SK-N-SH (cell line): ENCODE measurements at regions not wholly inside any gene's neighbourhood (a gene's known extent, or its start where the extent isn't known, plus 50 kb on each side); places are given as distances from the start of the nearest gene placed in this dataset.

Experiments
- CTCF ChIA-PET: fragments of 300-600, 350-600 bp; formaldehyde crosslinking; extraction: SDS; loops from one replicate; lab custom pipeline; 2021; lab: Yijun Ruan, JAX
- POLR2A ChIA-PET: fragments of 350-600 bp; sonication (Branson Sonifier 250); formaldehyde crosslinking; extraction: SDS; loops from one replicate; lab custom pipeline; 2020; ENCODE audit warnings: antibody characterized with exemption, inconsistent platforms; lab: Yijun Ruan, JAX
- DNase-seq: peaks from one replicate; pipeline ENCODE4 v3.0.0; 2012
- H2AFZ ChIP-seq: fragments of 200-600 bp; sonication (generic); 2 replicates; pipeline ENCODE4 v1.8.1; 2016; ENCODE audit warnings: antibody characterized with exemption, mild to moderate bottlenecking, low read depth
- H3F3A ChIP-seq: fragments of 200-600 bp; sonication (generic); replicated peaks from 2 replicates; pipeline ENCODE3; 2016; ENCODE audit warnings: antibody characterized with exemption, mild to moderate bottlenecking; ENCODE audit not compliant: insufficient read depth
- H3K27ac ChIP-seq, 2 experiments: fragments of 200-500 bp in 1 of 2; fragments of 200-600 bp in 1 of 2; sonication (Bioruptor generic) in 1 of 2; sonication (generic), shearing (Covaris generic) in 1 of 2; 2 replicates each; pipeline versions ENCODE4 v1.5.1 to v1.6.1; 2014 to 2016; ENCODE audit warnings: low read depth in 2 of 2, inconsistent platforms in 1 of 2, low read length in 1 of 2, mild to moderate bottlenecking in 1 of 2, mixed read lengths in 1 of 2
- H3K27me3 ChIP-seq: fragments of 200-600 bp; sonication (generic), shearing (Covaris generic); 2 replicates; pipeline ENCODE4 v1.6.1; 2016; ENCODE audit warnings: mixed run types; ENCODE audit not compliant: insufficient read depth
- H3K36me3 ChIP-seq, 2 experiments: fragments of 200-500 bp in 1 of 2; fragments of 200-600 bp in 1 of 2; sonication (Bioruptor generic) in 1 of 2; sonication (generic) in 1 of 2; replicated peaks in 1 of 2; 2 replicates each; pipeline versions ENCODE3 to v1.5.1; 2014 to 2016; ENCODE audit warnings: low read length in 1 of 2, mild to moderate bottlenecking in 1 of 2; ENCODE audit not compliant: insufficient read depth in 2 of 2, control insufficient read depth in 1 of 2
- H3K4me1 ChIP-seq, 2 experiments: fragments of 200-500 bp in 1 of 2; fragments of 200-600 bp in 1 of 2; sonication (Bioruptor generic) in 1 of 2; sonication (generic), shearing (Covaris generic) in 1 of 2; 2 replicates each; pipeline versions ENCODE4 v1.5.1 to v1.6.1; 2014 to 2016; ENCODE audit warnings: low read depth in 1 of 2, low read length in 1 of 2, mixed run types in 1 of 2; ENCODE audit not compliant: insufficient read depth in 2 of 2, control insufficient read depth in 1 of 2
- H3K4me2 ChIP-seq: fragments of 200-600 bp; sonication (generic), shearing (Covaris generic); 2 replicates; pipeline ENCODE4 v1.6.1; 2017; ENCODE audit warnings: mixed run types
- H3K4me3 ChIP-seq, 2 experiments: fragments of 200-500 bp in 1 of 2; fragments of 200-600 bp in 1 of 2; sonication (Bioruptor generic) in 1 of 2; sonication (generic), shearing (Covaris generic) in 1 of 2; 2 replicates each; pipeline versions ENCODE4 v1.5.1 to v1.8.1; 2014 to 2016; ENCODE audit warnings: low read depth in 2 of 2, inconsistent platforms in 1 of 2, low read length in 1 of 2, mild to moderate bottlenecking in 1 of 2, mixed read lengths in 1 of 2, moderate library complexity in 1 of 2
- H3K79me2 ChIP-seq: fragments of 200-600 bp; sonication (generic); 2 replicates; pipeline ENCODE4 v1.8.1; 2017; ENCODE audit warnings: mild to moderate bottlenecking; ENCODE audit not compliant: insufficient read depth
- H3K9ac ChIP-seq: fragments of 200-600 bp; sonication (generic); 2 replicates; pipeline ENCODE4 v1.6.1; 2017; ENCODE audit warnings: mixed run types
- H3K9me2 ChIP-seq: fragments of 200-600 bp; sonication (generic); 2 replicates; pipeline ENCODE4 v1.6.1; 2017; ENCODE audit warnings: mixed run types
- H3K9me3 ChIP-seq: fragments of 200-600 bp; sonication (generic); 2 replicates; pipeline ENCODE4 v1.6.1; 2017; ENCODE audit warnings: mixed run types, mild to moderate bottlenecking, moderate library complexity
- H4K20me1 ChIP-seq: fragments of 200-600 bp; sonication (generic); 2 replicates; pipeline ENCODE4 v1.6.1; 2017; ENCODE audit warnings: mild to moderate bottlenecking, mixed run types; ENCODE audit not compliant: insufficient read depth
- CHD2 ChIP-seq: fragments of 150-350 bp; IDR thresholded peaks from 2 replicates; pipeline ENCODE4 v1.6.1; 2018; ENCODE audit warnings: low read length; ENCODE audit not compliant: partially characterized antibody
- CTCF ChIP-seq: fragments of 200-600 bp; sonication (generic); IDR thresholded peaks from 2 replicates; pipeline ENCODE4 v1.6.1; 2017; ENCODE audit warnings: antibody characterized with exemption, mild to moderate bottlenecking, moderate library complexity
- EP300 ChIP-seq, 2 experiments: IDR thresholded peaks; 2 replicates each; pipeline versions ENCODE4 v1.4.0 to v1.6.1; 2012; ENCODE audit warnings: borderline replicate concordance in 1 of 2, low read depth in 1 of 2, low read length in 1 of 2
- EZH2phosphoT487 ChIP-seq: fragments of 200-600 bp; sonication (generic); IDR thresholded peaks from 2 replicates; pipeline ENCODE4 v1.6.1; 2017; ENCODE audit warnings: low read depth, mixed run types, mild to moderate bottlenecking, antibody characterized with exemption, moderate library complexity, borderline replicate concordance
- FOXM1 ChIP-seq: IDR thresholded peaks from 2 replicates; pipeline ENCODE4 v1.4.0; 2012; ENCODE audit warnings: low read depth, mild to moderate bottlenecking
- GABPA ChIP-seq: IDR thresholded peaks from 2 replicates; pipeline ENCODE4 v1.4.0; 2012; ENCODE audit warnings: low read depth, mild to moderate bottlenecking
- GATA2 ChIP-seq: sonication (generic); formaldehyde crosslinking; IDR thresholded peaks from 2 replicates; pipeline ENCODE4 v1.5.0; 2020; ENCODE audit warnings: mild to moderate bottlenecking, missing genetic modification reagents
- MAX ChIP-seq: IDR thresholded peaks from 2 replicates; pipeline ENCODE4 v1.4.0; 2012; ENCODE audit warnings: low read depth
- NRF1 ChIP-seq: IDR thresholded peaks from 2 replicates; pipeline ENCODE4 v1.6.1; 2012; ENCODE audit warnings: low read depth, mild to moderate bottlenecking, low read length
- POLR2AphosphoS5 ChIP-seq: IDR thresholded peaks from 2 replicates; pipeline ENCODE4 v1.6.1; 2012; ENCODE audit warnings: low read depth, low read length
- RAD21 ChIP-seq: IDR thresholded peaks from 2 replicates; pipeline ENCODE4 v1.6.1; 2012; ENCODE audit warnings: mild to moderate bottlenecking, low read length
- RCOR1 ChIP-seq: fragments of 150-350 bp; IDR thresholded peaks from 2 replicates; pipeline ENCODE4 v1.6.1; 2017; ENCODE audit warnings: antibody characterized with exemption, low read length
- RFX5 ChIP-seq: IDR thresholded peaks from 2 replicates; pipeline ENCODE4 v1.6.1; 2012; ENCODE audit warnings: mild to moderate bottlenecking, improper control_type of control experiment, low read length
- RXRA ChIP-seq: IDR thresholded peaks from 2 replicates; pipeline ENCODE4 v1.4.0; 2012; ENCODE audit warnings: low read depth, mild to moderate bottlenecking, borderline replicate concordance
- SIN3A ChIP-seq: IDR thresholded peaks from 2 replicates; pipeline ENCODE4 v1.6.1; 2012; ENCODE audit warnings: low read depth, mild to moderate bottlenecking, low read length, moderate library complexity, borderline replicate concordance
- SMC3 ChIP-seq: IDR thresholded peaks from 2 replicates; pipeline ENCODE4 v1.6.1; 2012; ENCODE audit warnings: low read depth, low read length, improper control_type of control experiment
- TEAD4 ChIP-seq: IDR thresholded peaks from 2 replicates; pipeline ENCODE4 v1.4.0; 2012; ENCODE audit warnings: mild to moderate bottlenecking, borderline replicate concordance; ENCODE audit not compliant: insufficient read depth
- USF2 ChIP-seq: fragments of 150-350 bp; IDR thresholded peaks from 2 replicates; pipeline ENCODE4 v1.6.1; 2017; ENCODE audit warnings: antibody characterized with exemption, low read length, low read depth, borderline replicate concordance
- WGBS: methylation state at CpG from one replicate; pipeline ENCODE4 v1.1.6; 2017; ENCODE audit warnings: low lambda C conversion rate; 5-methylcytosine and 5-hydroxymethylcytosine counted together
- TF ChIP-seq, protein P1 (sequence below): IDR thresholded peaks from 2 replicates; pipeline ENCODE4; 2012

DNA sequence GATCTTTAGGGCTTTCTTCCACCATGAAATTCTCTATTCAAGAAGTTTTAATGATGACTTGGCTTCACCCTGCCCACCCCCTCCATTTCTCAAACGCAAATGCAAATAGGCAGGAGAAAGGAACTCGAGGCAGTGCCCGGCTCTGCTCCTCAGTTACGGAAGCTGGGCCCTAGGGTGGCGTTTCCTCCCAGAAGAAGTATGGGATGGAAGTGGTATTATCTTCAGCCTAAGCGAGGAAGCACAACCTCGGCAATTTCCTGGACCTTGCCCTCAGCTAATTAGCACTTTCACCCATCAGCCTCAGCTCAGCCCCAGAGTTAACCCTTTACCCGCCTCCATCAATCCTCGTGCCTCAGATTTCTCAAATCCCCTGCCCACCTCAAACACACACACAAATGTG is 58.2 kb upstream of the LRRC55 start:
- Histone ChIP-seq H3K9ac (no peak overlapping the region), H4K20me1 (no peaks in the 10 kb centered on the region), H3K4me1 (no peaks in the 10 kb centered on the region), H3K9me3 (no peaks in the 10 kb centered on the region), H2AFZ (no peak overlapping the region), H3K79me2 (no peaks in the 10 kb centered on the region), H3K4me2 (no peak overlapping the region), H3K27ac (no peak overlapping the region), H3K9me2 (no peaks in the 10 kb centered on the region), H3K4me3 (no peak overlapping the region), H3K27me3 (no peaks in the 10 kb centered on the region), H3K36me3 (no peaks in the 10 kb centered on the region), H3F3A (no peaks in the 10 kb centered on the region)
- ChIA-PET POLR2A (no interaction called here), CTCF (interaction anchor here (1.2 to 12.6 kb wide), 3 partner anchors 22 to 283 kb away, joined by 3 to 125 read pairs (median 4); no protein-coding TSS in a partner anchor)
- WGBS: 67% methylated on average over 9 of the region's 9 CpGs
- no peak for DNase-seq
- no peak for TF ChIP-seq SIN3A
- TF ChIP-seq NRF1: no peak
- TF ChIP-seq CTCF: no peak
- no peak for TF ChIP-seq POLR2AphosphoS5
- TF ChIP-seq SMC3: no peak
- no peak for TF ChIP-seq GABPA
- no peak for TF ChIP-seq EP300 (IDR thresholded peaks at IDR 0.05; ENCODE audit: borderline replicate concordance in 1 of 2, low read depth in 1 of 2, low read length in 1 of 2)
- no peak for TF ChIP-seq RXRA
- no peak for TF ChIP-seq FOXM1
- TF ChIP-seq, protein P1, sequence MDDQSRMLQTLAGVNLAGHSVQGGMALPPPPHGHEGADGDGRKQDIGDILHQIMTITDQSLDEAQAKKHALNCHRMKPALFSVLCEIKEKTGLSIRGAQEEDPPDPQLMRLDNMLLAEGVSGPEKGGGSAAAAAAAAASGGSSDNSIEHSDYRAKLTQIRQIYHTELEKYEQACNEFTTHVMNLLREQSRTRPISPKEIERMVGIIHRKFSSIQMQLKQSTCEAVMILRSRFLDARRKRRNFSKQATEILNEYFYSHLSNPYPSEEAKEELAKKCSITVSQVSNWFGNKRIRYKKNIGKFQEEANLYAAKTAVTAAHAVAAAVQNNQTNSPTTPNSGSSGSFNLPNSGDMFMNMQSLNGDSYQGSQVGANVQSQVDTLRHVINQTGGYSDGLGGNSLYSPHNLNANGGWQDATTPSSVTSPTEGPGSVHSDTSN: no peak
- no peak for TF ChIP-seq GATA2
- no peak for TF ChIP-seq MAX
- no peak for TF ChIP-seq TEAD4
- TF ChIP-seq RCOR1: no peak
- TF ChIP-seq RAD21: no peak
- TF ChIP-seq RFX5: no peak
- no peak for TF ChIP-seq EZH2phosphoT487
- TF ChIP-seq USF2: no peak
- TF ChIP-seq CHD2: no peak
